Lung (tissue), 11 donors: ENCODE measurements at regions not wholly inside any gene's neighbourhood (a gene's known extent, or its start where the extent isn't known, plus 50 kb on each side); places are given as distances from the start of the nearest gene placed in this dataset.
A peak's percentile ranks its signal among the peaks of the same experiment; 100 is the strongest.

ENCODE experiments used
- ATAC-seq: fragments of 200-7000 bp; cut with Tn5 transposase; one replicate; pipeline ENCODE4 v1.9.1; 2020; ENCODE audit warnings: moderate number of reproducible peaks; ENCODE audit not compliant: insufficient read depth, low FRiP score
- DNase-seq, 3 donors: peaks; one replicate each; pipeline ENCODE4 v3.0.0-alpha.2; 2013 to 2017
- H3K27ac ChIP-seq, 2 donors: one replicate each; pipeline ENCODE4 v1.5.1; 2013; ENCODE audit warnings: mild to moderate bottlenecking in 2 of 2, moderate library complexity in 2 of 2, control low read depth in 1 of 2, inconsistent platforms in 1 of 2, low read depth in 1 of 2, low read length in 1 of 2
- H3K27me3 ChIP-seq, 3 donors: one replicate each; pipeline ENCODE4 v1.5.1; 2013; ENCODE audit warnings: low read length in 2 of 3; ENCODE audit not compliant: control insufficient read depth in 3 of 3, insufficient read depth in 3 of 3
- H3K36me3 ChIP-seq, 4 donors: one replicate each; pipeline ENCODE4 v1.5.1; 2013; ENCODE audit warnings: low read length in 4 of 4, mild to moderate bottlenecking in 1 of 4, moderate library complexity in 1 of 4; ENCODE audit not compliant: control insufficient read depth in 4 of 4, insufficient read depth in 4 of 4
- H3K4me1 ChIP-seq, 5 donors: one replicate each; pipeline ENCODE4 v1.5.1; 2013; ENCODE audit warnings: low read length in 5 of 5, mild to moderate bottlenecking in 2 of 5, moderate library complexity in 1 of 5; ENCODE audit not compliant: control insufficient read depth in 5 of 5, insufficient read depth in 5 of 5
- H3K4me3 ChIP-seq: one replicate; pipeline ENCODE4 v1.5.1; 2013; ENCODE audit warnings: mild to moderate bottlenecking, control low read depth, moderate library complexity
- H3K9ac ChIP-seq, 2 donors: one replicate each; pipeline ENCODE4 v1.5.1; 2013; ENCODE audit warnings: low read length in 2 of 2, control low read depth in 1 of 2; ENCODE audit not compliant: insufficient read depth in 1 of 2
- H3K9me3 ChIP-seq, 4 donors: one replicate each; pipeline ENCODE4 v1.5.1; 2013; ENCODE audit warnings: low read length in 3 of 4, mild to moderate bottlenecking in 1 of 4, moderate library complexity in 1 of 4; ENCODE audit not compliant: control insufficient read depth in 4 of 4, insufficient read depth in 3 of 4
- CTCF ChIP-seq: IDR thresholded peaks from 2 replicates; pipeline ENCODE4 v1.5.1; 2012; ENCODE audit warnings: mild to moderate bottlenecking; ENCODE audit errors: control extremely low read depth, extremely low read depth
- WGBS, 2 donors: extraction: QIAGEN DNeasy Blood & Tissue Kit; methylation state at CpG; one replicate each; pipeline ENCODE4 v1.1.7; 2013; 5-methylcytosine and 5-hydroxymethylcytosine counted together
- donor health status: control.
- donor health status: control.
- donor health status: Bipolar disorder and iron deficiency.
- donor health status: healthy.
- donor health status: DM: yes; HTN: yes; CAD: no.

- Histone ChIP-seq H3K4me1 (peaks cover 0 to 17% (median 0%) of the 10 kb centered on the region in 5 donors), H3K9me3 (peaks cover 0 to 4% (median 0%) of the 10 kb centered on the region in 4 donors), H3K4me3 (no peak overlapping the region), H3K27ac (no peak overlapping the region), H3K36me3 (no peaks in the 10 kb centered on the region), H3K27me3 (no peaks in the 10 kb centered on the region), H3K9ac (no peak overlapping the region)
- DNase-seq (no peak), ATAC-seq (no peak)
- TF ChIP-seq CTCF = no peak
- 87 to 88% methylated on average over 13 of the region's 13 CpGs for WGBS, 2 donors
Observed at GRCh38 chr7:25553580-25554291, 325.4 kb upstream of the NPVF start.

- WGBS, 2 donors = 49 to 61% methylated on average over 8 of the region's 8 CpGs
- peak; percentile 75 to 87 (median 83) for DNase-seq
- H3K27ac ChIP-seq = no peak overlapping the region
- no peaks in the 10 kb centered on the region for H3K36me3 ChIP-seq
- H3K4me1 ChIP-seq = peaks cover 0 to 25% (median 7%) of the 10 kb centered on the region in 5 donors
- no peak for TF ChIP-seq CTCF
- H3K9ac ChIP-seq = no peak overlapping the region
- ATAC-seq = no peak
- H3K9me3 ChIP-seq = peaks cover 0 to 5% (median 0%) of the 10 kb centered on the region in 4 donors
- no peak overlapping the region for H3K4me3 ChIP-seq
- no peaks in the 10 kb centered on the region for H3K27me3 ChIP-seq
Observed at GRCh38 chr7:25557379-25557917, 329.2 kb upstream of the NPVF start.

GRCh38 chr7:25557930-25558329 is 329.6 kb upstream of the NPVF start:
- Histone ChIP-seq H3K4me1 (peaks cover 0 to 29% (median 7%) of the 10 kb centered on the region in 5 donors), H3K27me3 (no peaks in the 10 kb centered on the region), H3K36me3 (no peaks in the 10 kb centered on the region), H3K4me3 (no peak overlapping the region), H3K9me3 (peaks cover 0 to 5% (median 0%) of the 10 kb centered on the region in 4 donors), H3K9ac (no peak overlapping the region), H3K27ac (no peak overlapping the region)
- DNase-seq (no peak), ATAC-seq (no peak)
- WGBS, 2 donors = 54 to 62% methylated on average over 4 of the region's 4 CpGs
- no peak for TF ChIP-seq CTCF
